HG03139 (cell line): ENCODE measurements at regions not wholly inside any gene's neighbourhood (a gene's known extent, or its start where the extent isn't known, plus 50 kb on each side); places are given as distances from the start of the nearest gene placed in this dataset.

Source experiments
- ATAC-seq: cut with Tn5 transposase; IDR thresholded peaks from one replicate; pipeline ENCODE4 v1.9.1; 2021; ENCODE audit not compliant: unreplicated experiment

DNA sequence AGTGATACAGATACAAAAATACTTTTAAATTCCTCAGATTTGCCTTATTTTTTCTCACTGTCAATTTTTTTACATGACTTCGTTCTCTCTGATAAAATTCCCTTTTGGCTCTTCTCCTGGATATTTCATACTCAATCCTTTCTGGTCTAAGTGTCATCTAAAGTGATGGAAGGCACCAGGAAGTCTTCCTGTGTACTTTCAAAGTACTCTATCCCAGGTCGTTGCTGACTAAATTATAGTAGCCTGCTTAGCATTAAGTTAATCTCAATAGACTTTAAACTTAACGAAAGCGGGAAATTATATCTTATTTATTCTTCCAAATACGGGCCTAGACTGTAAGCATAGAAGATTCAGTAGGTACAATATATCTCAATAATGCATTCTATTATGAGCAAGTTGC lies 67.8 kb downstream of the CASP12 start:
- ATAC-seq: no peak

DNA sequence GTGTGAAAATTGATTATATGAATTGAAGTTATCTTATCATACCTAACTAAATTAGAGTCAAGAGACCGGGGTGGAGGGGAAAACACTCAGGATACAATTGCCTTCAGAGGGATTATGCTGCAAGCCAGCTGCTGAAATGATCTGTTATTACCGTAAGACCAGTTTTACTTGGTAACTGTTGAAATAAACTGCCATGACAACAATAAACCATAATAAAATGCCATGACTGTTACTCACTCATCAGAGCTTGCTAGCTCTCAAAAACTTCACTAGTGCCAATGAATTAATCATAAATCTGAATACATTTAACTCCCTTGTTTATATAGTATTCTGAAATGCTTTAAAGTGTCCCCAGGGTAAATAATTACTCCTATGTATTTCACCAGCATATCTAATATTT lies 68.2 kb downstream of the CASP12 start:
- no peak for ATAC-seq

DNA sequence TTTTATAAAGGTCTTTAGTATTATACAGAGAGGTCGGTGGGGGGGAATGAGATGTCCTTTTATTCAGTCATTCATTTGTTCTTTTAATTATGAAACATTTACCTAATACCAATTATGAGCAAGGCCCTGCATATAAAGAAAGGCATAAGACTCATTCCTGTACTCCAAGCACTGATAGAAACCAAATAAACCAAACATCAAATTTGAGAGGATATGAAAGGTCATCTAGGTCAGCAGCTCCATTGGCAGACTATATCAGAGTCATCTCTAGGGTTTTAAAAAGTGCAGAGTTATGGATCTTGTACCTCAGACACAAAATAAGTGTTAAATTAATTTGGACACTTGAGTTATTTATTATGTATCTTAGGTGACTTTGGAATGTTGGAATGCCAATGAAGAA lies 71.5 kb downstream of the CASP12 start:
- no peak for ATAC-seq

DNA sequence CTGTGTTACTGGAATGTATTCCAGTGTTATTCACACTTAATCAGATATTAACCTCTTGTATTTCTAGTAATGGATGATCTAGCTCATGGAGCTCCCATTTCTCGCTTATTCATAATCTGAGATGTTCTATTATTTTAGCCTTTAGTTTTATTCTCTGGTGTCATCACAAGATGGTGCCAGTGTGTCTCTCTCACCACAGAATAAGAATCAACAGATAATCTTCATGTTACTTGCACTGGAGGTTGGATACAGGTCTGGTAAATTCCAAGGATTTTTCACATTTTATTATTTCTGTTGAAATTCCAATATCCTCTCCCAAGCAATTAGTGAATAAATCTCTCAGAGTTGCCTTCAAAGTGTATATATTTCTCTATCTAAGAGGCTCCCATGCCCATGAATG lies 74.6 kb downstream of the CASP12 start:
- ATAC-seq: no peak

DNA sequence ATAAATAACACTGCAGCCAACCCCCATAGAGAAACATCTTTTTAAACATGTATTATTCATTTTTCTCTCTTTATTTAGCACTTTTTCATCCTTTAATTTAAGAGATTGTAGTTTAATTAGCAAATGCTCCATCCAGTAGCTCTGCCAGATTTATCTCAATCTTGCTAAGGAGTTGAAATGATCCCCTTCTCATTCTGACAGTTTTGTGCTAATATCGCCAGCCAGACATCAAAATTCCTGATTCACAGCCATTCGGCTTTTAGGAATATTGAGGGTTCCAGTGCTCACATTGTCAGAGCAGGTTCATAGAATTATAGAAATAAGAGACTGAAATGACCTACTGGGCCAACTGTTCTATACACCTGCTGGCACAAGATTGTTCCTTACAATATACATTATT lies 77.8 kb downstream of the CASP12 start:
- ATAC-seq: no peak

DNA sequence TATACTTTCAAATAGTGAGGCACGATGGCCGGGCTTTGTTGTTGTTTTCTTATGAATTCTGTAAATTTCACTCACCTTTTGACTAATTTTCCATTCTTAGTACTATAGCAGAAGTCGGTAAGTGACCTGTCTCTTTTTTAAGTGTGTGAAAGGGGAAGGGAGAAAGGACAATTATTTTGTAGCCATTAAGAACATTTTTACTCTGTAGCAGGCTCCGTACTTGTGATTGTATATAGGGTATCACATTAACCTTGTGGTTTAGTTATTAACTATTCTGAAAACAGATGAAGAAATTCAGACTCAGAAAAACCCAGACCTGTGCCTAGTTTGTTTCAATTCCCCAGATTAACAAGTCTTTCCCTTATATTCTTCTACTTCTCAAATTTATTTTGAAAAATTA lies 78.7 kb downstream of the CASP12 start:
- ATAC-seq: no peak

DNA sequence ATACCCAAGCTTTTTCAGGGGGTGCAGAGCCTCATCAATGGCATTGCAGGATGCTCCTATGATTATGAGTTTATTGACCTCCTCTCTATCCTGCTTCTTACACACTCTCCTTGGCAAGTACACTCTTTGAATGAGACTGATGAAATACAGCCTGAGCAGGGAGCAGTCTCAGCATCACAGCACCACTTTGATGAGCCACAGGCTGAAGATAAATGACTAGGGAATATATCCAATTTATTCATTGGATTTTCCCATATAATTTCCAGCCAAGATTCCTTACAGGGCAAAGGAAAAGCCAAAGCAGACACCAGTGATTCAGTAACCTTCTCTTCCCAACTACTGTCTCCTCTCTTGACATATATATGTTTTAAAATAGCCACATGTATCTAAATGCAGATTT lies 79.2 kb downstream of the CASP12 start:
- no peak for ATAC-seq

DNA sequence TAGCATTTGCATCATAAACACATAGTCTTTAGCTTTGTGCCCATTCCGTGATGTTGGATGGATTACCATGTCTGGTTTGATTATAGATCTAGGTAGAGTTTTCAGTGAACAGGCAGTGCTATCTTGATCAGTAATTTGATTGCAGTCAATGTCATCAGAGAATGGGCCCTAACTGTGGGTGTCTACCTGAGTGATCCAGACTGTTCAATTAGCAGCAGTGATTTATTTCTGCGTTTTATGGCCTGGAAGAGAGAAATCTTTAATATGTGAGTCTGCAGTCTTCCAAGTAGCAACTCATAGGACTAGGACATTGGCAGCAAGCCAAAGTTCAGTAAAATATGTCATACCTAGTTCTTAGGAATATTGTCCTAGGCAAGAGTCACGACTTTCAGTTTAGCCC lies 80.3 kb downstream of the CASP12 start:
- no peak for ATAC-seq

DNA sequence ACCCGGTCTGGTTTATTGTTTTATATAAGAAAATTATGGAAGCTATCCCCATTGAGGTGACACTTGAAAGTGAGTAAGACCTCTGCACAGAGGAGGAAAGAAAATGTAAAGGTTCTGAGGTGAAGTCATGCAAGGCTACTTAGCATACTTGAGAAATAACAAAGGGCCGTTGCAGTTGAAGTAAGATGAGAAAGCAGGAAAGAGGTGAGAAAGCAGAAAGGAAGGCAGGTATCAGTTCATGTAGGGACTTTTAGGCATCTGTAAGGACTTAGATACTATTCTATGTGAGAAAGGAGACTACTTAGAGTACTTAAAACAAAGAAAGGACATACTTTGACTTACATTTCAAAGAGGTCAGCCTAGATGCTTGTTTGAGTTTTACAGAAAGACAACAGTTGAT lies 84.7 kb downstream of the CASP12 start:
- no peak for ATAC-seq

DNA sequence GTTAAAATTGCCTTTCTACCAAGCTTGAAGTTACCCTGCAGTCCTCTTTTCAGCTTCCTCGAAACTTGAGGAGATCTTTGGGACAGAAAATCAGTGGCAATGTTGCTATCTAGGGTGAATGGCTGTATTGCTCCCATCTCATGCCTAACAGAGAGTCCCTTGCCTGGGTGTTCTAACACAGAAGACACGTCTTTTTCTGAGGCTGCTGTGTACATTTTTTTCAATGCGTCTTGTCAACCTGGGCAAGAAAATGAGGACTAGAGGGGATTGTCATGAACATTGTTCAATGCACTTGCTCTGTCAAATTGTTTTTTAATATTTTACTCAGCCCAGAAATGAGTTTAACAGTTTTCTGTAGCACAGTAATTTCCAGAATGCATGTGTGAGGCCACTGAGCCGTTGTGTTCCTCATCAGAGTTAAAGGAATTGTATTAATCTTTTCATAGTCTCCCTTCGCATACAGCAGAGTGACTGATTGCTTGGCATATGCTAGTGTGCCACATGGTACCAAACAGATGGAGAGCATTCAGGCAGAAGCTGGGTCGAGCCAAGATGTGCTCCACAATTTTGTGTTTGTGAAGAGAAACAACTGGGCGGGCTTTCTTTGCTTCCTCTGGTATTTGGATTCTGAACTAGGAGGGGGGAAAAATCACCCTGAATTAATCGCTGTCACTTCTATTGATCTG lies 86.0 kb downstream of the CASP12 start:
- no peak for ATAC-seq

DNA sequence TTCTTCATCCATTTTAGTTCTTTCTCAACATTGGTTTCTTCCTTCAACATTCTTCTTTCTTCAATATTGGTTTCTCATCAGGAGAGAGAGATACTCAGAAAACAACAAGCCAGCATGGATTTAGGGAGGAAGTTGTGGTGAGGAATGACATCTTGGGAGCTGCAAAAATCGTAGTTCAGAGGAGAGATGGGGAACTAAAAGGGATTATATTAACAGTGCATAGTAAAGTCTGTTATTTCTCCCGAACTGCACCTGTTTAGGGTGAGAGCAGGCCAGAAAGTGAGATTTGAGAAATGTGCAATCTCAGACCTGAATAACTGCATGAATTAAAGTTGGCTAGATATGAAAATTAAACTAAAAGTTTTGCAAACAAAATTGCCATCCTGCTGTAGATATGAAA lies 94.5 kb downstream of the CASP12 start:
- no peak for ATAC-seq

DNA sequence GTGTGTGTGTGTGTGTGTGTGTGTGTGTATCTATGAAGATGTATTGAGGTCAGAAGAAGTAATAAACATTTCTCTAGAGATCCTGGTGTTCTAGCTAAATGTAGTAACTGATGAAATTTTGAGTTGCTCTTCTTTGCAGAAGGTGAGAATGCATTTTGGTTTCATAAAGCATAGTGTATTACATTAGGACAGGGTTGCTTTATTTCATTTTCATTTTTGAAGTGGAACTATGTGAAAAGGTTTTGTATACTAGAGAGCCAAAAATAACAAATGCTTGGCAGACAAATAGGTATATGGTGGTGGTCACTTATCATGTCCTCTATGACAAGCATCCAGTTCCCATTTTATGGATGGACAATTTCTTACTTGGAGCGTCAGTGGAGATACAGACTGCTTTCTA lies 99.0 kb downstream of the CASP12 start:
- peak; percentile 61 for ATAC-seq

DNA sequence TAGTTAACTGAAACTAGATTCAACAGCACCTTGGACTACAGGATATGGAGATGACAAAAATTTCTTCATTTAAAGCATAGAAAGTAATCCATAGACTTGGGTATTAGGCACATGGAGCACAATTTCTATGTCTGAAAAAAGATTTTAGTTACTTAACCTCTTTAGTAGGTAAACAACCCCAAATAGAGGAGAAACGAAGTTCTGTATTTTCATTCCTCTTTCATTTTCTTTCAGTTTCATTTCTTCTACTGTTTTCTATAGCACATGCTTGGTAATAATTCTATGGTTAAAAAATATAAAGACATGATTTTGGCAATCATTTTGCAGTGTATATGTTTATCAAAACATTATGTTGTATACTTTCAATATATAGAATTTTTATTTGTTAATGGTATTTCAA lies 99.5 kb downstream of the CASP12 start:
- ATAC-seq: no peak

DNA sequence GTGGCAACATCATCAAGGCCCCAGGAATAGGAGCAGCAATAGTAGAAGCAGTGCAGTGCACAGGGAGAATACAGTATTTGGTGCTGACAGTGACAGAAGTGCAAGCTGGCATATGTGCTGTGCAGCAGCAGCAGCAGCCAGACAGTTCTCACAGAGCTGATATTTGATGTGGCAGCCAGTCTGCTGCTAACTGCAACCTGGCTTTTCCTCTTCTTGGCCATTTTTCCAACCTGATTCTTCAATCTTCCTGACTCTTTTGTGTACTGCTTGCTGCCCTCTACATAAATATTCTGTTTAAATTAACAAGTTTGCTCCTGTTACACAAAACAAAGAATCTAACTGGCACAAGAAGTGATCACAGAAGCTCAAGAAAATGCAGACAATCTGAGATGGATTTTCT lies 102.0 kb downstream of the CASP12 start:
- ATAC-seq: no peak

DNA sequence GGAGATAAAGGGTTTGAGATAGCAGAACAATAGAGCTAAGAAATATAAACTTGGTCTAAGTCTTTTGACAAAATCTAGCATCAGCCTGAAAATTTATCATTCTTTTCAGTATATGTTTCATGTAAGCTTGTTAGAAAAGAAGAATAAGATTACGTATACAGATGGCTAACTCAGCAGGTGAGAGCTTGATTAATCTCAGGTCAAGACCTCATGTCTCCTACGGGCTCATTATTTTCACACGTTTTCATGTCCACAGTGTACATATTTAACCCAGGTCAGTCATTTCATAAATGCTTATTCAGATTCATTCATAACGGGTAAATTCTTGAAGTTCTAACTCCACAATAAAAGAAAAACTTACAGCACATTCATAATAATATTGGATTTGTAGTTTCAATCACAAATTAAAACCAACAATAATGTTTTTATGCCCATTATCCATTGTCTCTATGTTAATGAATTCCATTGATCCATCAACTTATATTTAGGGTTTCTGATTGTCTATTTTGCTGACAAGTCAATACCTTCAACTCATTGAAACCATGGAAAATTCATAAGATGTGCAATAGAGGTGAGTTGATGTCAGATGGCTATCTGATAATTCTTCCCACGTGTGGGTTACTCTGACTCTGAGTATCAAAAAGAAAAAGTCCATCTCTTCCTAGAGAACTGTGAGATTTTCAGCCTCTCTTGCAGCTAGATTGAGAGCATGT lies 102.6 kb downstream of the CASP12 start:
- no peak for ATAC-seq

DNA sequence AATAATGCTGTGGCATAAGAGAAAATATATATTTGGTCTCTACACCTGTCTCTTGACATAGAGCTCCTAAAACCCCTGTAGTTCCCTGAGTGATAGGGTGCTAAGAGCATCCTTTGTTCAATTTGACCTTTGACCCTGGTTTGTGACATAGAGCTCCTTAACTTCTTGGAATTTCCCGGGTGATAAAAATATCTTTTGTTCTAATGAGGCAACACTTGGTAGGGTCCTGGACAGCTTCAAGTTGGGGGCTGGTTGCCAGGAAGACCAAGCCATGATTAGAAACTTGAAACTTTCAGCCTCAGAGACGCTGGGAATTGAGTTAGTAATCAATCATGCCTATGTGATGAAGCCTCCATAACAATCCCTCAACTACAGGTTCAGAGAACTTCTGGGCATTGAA lies 105.4 kb downstream of the CASP12 start:
- no peak for ATAC-seq

DNA sequence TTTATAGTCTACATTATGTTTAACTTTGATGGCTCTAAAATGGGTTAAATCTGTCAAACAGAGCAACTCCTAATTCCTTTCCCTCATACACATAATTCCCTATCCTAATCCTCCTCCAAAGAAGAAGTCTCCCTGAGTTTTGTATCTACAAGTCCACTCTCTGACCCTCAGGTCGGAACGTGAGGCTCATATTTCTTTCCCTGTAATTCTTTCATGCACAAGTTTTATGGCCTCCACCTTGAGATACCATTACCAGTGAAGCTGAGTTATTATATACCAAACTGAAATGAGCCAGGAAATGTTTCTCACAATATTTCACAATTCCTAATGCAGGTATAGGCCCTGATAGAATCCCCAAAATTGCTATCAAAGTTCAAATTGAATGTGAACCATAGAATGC lies 106.4 kb downstream of the CASP12 start:
- no peak for ATAC-seq

DNA sequence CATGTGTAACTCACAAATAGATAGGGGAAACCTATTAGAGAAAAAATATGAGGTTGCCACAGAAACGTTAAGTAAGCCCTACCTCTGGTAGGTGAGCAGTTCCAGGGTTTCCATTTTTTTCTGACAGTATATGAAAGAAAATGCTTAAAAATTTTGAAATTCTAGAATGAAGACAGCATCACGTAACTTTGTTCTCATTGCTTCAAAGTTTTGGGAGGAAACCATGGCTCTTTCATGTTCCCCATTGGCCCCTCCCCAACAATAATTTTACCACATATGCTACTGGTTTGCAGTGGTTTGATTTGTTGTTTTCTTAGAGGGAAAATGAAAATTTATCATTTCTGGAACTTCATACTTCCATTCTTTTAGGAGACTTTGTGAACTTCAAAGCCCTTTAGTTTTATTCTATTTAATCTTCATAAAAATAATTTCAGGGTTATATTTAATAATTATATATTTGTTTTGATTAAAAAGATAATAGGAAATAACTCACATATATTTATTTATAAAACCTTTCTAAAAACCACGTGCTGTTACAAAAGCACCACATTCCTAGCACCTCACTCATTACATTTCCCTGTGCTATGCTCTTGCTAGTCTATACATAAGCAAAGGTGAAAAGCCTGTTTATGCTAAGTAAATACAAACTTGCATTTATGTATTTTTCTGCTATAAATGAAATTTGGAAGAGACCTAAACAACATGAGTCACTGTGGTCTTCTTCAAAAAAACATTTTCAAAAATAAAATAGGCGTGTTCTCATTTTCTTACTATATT lies 113.4 kb downstream of the CASP12 start:
- ATAC-seq: no peak

DNA sequence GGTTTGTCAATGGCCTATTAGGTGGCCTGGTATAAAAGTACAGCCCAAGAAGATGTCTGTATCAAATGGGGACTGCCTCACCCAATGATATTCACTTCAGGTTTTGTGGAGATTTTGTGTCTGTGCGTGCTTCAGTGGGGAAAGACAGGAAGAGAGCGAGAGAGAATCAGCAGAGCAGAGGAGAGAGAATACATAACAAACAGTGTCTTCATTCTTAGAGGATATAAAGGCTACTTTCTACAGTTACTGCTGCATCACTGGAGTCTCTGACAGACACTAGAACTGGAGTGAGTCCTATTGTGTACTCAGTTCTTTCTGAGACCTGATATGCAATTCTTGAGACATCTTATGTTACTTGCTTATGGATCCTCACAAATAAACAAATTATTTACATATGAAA lies 115.0 kb downstream of the CASP12 start:
- no peak for ATAC-seq

DNA sequence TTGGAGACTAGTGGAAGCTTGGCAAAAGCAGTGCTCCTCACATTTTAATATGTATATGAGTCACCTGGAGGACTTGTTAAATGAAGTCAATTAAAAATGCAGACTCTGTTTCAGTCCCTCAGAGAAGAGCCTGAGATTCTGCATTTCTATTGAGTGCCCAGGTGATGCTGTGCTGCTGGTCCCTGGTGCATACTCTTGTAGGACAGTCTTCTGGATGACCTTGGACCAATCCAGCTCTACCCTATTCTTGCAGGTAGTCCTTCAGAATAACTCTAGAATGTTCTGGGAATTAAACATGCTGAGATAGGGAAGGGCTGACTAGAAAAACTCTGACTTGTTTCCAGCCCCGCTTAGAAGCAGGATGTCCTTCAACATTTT lies 115.9 kb downstream of the CASP12 start:
- no peak for ATAC-seq

DNA sequence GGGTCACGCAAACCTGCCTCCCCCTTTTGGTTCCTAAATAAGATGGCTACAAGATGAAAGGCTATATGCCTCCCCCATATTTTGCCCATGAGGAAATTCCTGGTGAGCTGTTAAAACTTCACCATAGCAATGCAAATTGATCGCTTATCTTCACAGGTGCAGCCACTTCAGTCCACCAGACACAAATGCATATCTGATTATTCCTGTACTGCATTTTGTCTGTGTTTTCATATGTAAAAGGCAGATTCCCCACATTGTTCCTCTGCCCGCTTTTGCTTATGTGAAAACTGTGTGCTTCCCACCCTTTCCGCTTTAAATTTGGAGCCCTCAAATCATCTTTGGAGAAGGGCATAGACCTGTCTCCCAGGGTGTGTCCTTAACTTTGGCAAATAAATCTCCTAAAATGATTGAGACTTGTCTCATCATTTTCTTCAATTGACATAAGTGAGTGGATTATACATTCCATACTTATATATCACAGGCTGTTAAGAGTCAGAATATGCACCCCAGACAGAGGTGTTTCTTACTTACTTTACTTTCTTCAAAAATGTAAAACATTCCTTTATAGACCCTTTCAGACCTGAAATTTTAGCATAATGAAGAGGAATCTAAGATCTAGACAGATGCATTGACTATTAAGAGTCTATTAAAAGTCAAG lies 116.4 kb downstream of the CASP12 start:
- no peak for ATAC-seq

DNA sequence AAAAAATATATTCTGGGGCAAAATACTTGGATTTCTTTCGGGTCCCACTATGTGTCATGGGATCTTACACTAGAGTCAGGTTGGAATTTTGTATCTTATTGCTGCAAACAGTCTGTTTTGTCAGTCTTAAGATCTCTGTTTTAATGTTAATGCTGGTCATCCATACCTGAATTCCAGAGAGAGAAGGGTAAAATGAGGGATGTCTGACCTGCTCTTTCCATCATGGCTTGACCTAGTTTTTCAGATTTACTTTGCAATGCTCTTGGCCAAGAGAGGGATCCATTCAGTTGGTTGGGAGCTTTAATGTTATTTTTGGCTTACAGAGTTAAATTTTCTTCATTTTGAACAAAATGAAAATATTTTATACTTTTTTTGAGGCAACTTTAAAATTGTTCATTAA lies 117.2 kb downstream of the CASP12 start:
- ATAC-seq: no peak
